Naive thymus-derived CD4-positive, alpha-beta T cell (primary cell): ENCODE measurements at regions not wholly inside any gene's neighbourhood (a gene's known extent, or its start where the extent isn't known, plus 50 kb on each side); places are given as distances from the start of the nearest gene placed in this dataset.

Experiments
- ATAC-seq: fragments of 150-1000 bp; cut with Tn5 transposase; 2 replicates; pipeline ENCODE4 v1.10.0; 2021; ENCODE audit warnings: mild to moderate bottlenecking, moderate library complexity
- CTCF ChIA-PET: fragments of 350-600 bp; sonication (Branson Sonifier 250); formaldehyde crosslinking; loops from one replicate; lab custom pipeline; 2021; ENCODE audit warnings: antibody characterized with exemption; lab: Charles Lee
- POLR2A ChIA-PET: fragments of 350-600 bp; sonication (Branson Sonifier 250); formaldehyde crosslinking; loops from one replicate; lab custom pipeline; 2021; ENCODE audit warnings: antibody characterized with exemption, inconsistent platforms; lab: Charles Lee
- DNase-seq, 9 donors: peaks; one replicate each; pipeline versions ENCODE4 v3.0.0 to v3.0.0-alpha.2; 2020 to 2022; ENCODE audit warnings: mixed read lengths in 1 of 9
- H3K27ac ChIP-seq: one replicate; pipeline ENCODE4 v1.7.0; 2013; ENCODE audit warnings: mild to moderate bottlenecking, low read depth, low read length, moderate library complexity
- H3K27me3 ChIP-seq, 2 donors: one replicate each; pipeline ENCODE4 v1.7.0; 2013; ENCODE audit warnings: low read length in 2 of 2, mild to moderate bottlenecking in 2 of 2, moderate library complexity in 2 of 2; ENCODE audit not compliant: control insufficient read depth in 2 of 2, insufficient read depth in 2 of 2
- H3K36me3 ChIP-seq, 3 experiments: 1 replicate in 2 of 3; 2 replicates in 1 of 3; pipeline ENCODE4 v1.7.0; 2013; ENCODE audit warnings: low read length in 3 of 3, mild to moderate bottlenecking in 3 of 3, moderate library complexity in 1 of 3; ENCODE audit not compliant: insufficient read depth in 3 of 3, control insufficient read depth in 2 of 3
- H3K4me1 ChIP-seq, 2 donors: one replicate each; pipeline ENCODE4 v1.7.0; 2013; ENCODE audit warnings: low read length in 2 of 2, mild to moderate bottlenecking in 2 of 2, moderate library complexity in 1 of 2; ENCODE audit not compliant: control insufficient read depth in 2 of 2, insufficient read depth in 2 of 2
- H3K4me3 ChIP-seq: 2 replicates; pipeline ENCODE4 v1.7.0; 2013; ENCODE audit warnings: mild to moderate bottlenecking, low read length
- H3K9me3 ChIP-seq, 3 experiments: 1 replicate in 2 of 3; 2 replicates in 1 of 3; pipeline ENCODE4 v1.7.0; 2013; ENCODE audit warnings: low read length in 3 of 3; ENCODE audit not compliant: control insufficient read depth in 2 of 3
- H3K27ac Mint-ChIP-seq, 9 donors: one replicate each; pipeline ENCODE4 v1.8.0; 2020 to 2022; ENCODE audit warnings: mixed read lengths in 9 of 9, mild to moderate bottlenecking in 8 of 9, moderate library complexity in 5 of 9, inconsistent platforms in 2 of 9
- H3K27me3 Mint-ChIP-seq, 5 donors: one replicate each; pipeline ENCODE4 v1.8.0; 2021 to 2022; ENCODE audit warnings: mixed read lengths in 5 of 5, mild to moderate bottlenecking in 1 of 5
- H3K36me3 Mint-ChIP-seq, 5 donors: one replicate each; pipeline ENCODE4 v1.8.0; 2020 to 2022; ENCODE audit warnings: mixed read lengths in 5 of 5, mild to moderate bottlenecking in 3 of 5, inconsistent platforms in 1 of 5
- H3K4me1 Mint-ChIP-seq, 7 donors: one replicate each; pipeline ENCODE4 v1.8.0; 2020 to 2022; ENCODE audit warnings: mixed read lengths in 7 of 7, mild to moderate bottlenecking in 3 of 7, inconsistent platforms in 1 of 7
- H3K4me3 Mint-ChIP-seq, 10 donors: one replicate each; pipeline ENCODE4 v1.8.0; 2020 to 2022; ENCODE audit warnings: mild to moderate bottlenecking in 10 of 10, mixed read lengths in 10 of 10, moderate library complexity in 6 of 10, inconsistent platforms in 2 of 10
- H3K9me3 Mint-ChIP-seq, 11 donors: one replicate each; pipeline ENCODE4 v1.8.0; 2020 to 2022; ENCODE audit warnings: mixed read lengths in 11 of 11, mild to moderate bottlenecking in 4 of 11, inconsistent platforms in 1 of 11, moderate library complexity in 1 of 11
- intact Hi-C, 2 donors: fragments of 100-400 bp; cut with micrococcal nuclease; formaldehyde crosslinking; loops; one replicate each; pipeline ENCODE4 v1.15.1; 2023

- POLR2A ChIA-PET: no interaction called here
- DNase-seq (no peak), ATAC-seq (no peak)
- Mint-ChIP-seq H3K36me3 (no peaks in the 10 kb centered on the region), H3K27ac (no peak overlapping the region), H3K9me3 (peaks cover 0 to 7% (median 0%) of the 10 kb centered on the region in 11 donors), H3K4me3 (no peak overlapping the region), H3K4me1 (no peaks in the 10 kb centered on the region), H3K27me3 (peaks cover 0 to 7% (median 0%) of the 10 kb centered on the region in 5 donors)
- no peak overlapping the region for H3K4me3 ChIP-seq
- H3K27me3 ChIP-seq: no peaks in the 10 kb centered on the region
- H3K27ac ChIP-seq: no peak overlapping the region
- intact Hi-C loops: no loop called here
- CTCF ChIA-PET: no interaction called here
- H3K4me1 ChIP-seq: no peaks in the 10 kb centered on the region
- no peaks in the 10 kb centered on the region for H3K36me3 ChIP-seq
- no peaks in the 10 kb centered on the region for H3K9me3 ChIP-seq
These were observed 413.9 kb upstream of the LYPLAL1 start for GRCh38 chr1:218759795-218760194.

GRCh38 chr1:218760601-218761570 lies 412.8 kb upstream of the LYPLAL1 start:
- Mint-ChIP-seq H3K27ac (no peak overlapping the region), H3K36me3 (no peaks in the 10 kb centered on the region), H3K4me1 (no peaks in the 10 kb centered on the region), H3K27me3 (peaks cover 0 to 7% (median 0%) of the 10 kb centered on the region in 5 donors), H3K4me3 (no peak overlapping the region), H3K9me3 (peaks cover 0 to 7% (median 0%) of the 10 kb centered on the region in 11 donors)
- H3K27ac ChIP-seq: no peak overlapping the region
- H3K27me3 ChIP-seq: no peaks in the 10 kb centered on the region
- ATAC-seq: no peak
- no peak overlapping the region for H3K4me3 ChIP-seq
- POLR2A ChIA-PET: no interaction called here
- no peak for DNase-seq
- intact Hi-C loops: no loop called here
- no peaks in the 10 kb centered on the region for H3K36me3 ChIP-seq
- H3K4me1 ChIP-seq: no peaks in the 10 kb centered on the region
- CTCF ChIA-PET: no interaction called here
- no peaks in the 10 kb centered on the region for H3K9me3 ChIP-seq

GRCh38 chr1:218763538-218763937 lies 410.1 kb upstream of the LYPLAL1 start:
- Histone ChIP-seq H3K27ac (no peak overlapping the region), H3K9me3 (no peaks in the 10 kb centered on the region), H3K4me3 (no peak overlapping the region), H3K4me1 (no peaks in the 10 kb centered on the region), H3K27me3 (no peaks in the 10 kb centered on the region), H3K36me3 (no peaks in the 10 kb centered on the region)
- no peaks in the 10 kb centered on the region for H3K4me1 Mint-ChIP-seq
- H3K36me3 Mint-ChIP-seq: no peaks in the 10 kb centered on the region
- intact Hi-C loops: no loop called here
- DNase-seq (no peak), ATAC-seq (no peak)
- POLR2A ChIA-PET: no interaction called here
- H3K27me3 Mint-ChIP-seq: no peaks in the 10 kb centered on the region
- H3K4me3 Mint-ChIP-seq: no peak overlapping the region
- H3K27ac Mint-ChIP-seq: no peak overlapping the region
- H3K9me3 Mint-ChIP-seq: peaks cover 0 to 3% (median 0%) of the 10 kb centered on the region in 11 donors
- CTCF ChIA-PET: no interaction called here

- intact Hi-C loops: no loop called here
- POLR2A ChIA-PET: no interaction called here
These were observed 407.9 kb upstream of the LYPLAL1 start for GRCh38 chr1:218765753-218766152.

DNA sequence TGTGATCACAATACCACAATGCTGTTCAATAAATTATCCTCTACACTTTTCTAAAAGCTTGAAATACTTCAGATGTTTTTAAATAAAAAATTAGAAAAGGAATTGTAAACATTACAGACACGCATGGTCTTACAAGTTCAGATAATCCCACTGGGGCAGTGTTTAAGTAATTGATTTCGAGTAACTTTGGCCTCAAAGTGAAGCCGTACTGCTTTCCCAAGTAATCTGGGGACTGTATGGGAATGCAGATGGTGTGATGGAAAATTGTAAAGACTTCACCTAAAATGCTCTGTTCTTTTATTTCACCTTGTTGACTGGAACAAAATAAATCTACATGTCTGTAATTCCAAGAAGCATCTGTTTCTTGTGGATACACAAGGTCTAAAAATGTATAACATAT lies 401.7 kb upstream of the LYPLAL1 start:
- H3K9me3 Mint-ChIP-seq: peaks cover 0 to 6% (median 0%) of the 10 kb centered on the region in 11 donors
- no peaks in the 10 kb centered on the region for H3K4me1 Mint-ChIP-seq
- ATAC-seq: no peak
- no peaks in the 10 kb centered on the region for H3K27me3 Mint-ChIP-seq
- DNase-seq: no peak
- H3K27me3 ChIP-seq: no peaks in the 10 kb centered on the region
- no peaks in the 10 kb centered on the region for H3K36me3 Mint-ChIP-seq
- no peaks in the 10 kb centered on the region for H3K9me3 ChIP-seq
- no peak overlapping the region for H3K4me3 Mint-ChIP-seq
- ChIA-PET CTCF (no interaction called here), POLR2A (no interaction called here)
- no peaks in the 10 kb centered on the region for H3K4me1 ChIP-seq
- H3K4me3 ChIP-seq: no peak overlapping the region
- H3K27ac ChIP-seq: no peak overlapping the region
- intact Hi-C loops: no loop called here
- no peaks in the 10 kb centered on the region for H3K36me3 ChIP-seq
- no peak overlapping the region for H3K27ac Mint-ChIP-seq

More at GRCh38 chr1:218765753-218766152, 407.9 kb upstream of the LYPLAL1 start:
- no peak overlapping the region for H3K27ac Mint-ChIP-seq
- H3K4me3 Mint-ChIP-seq: no peak overlapping the region
- no peaks in the 10 kb centered on the region for H3K4me1 ChIP-seq
- H3K27ac ChIP-seq: no peak overlapping the region
- H3K27me3 ChIP-seq: no peaks in the 10 kb centered on the region
- CTCF ChIA-PET: no interaction called here
- no peaks in the 10 kb centered on the region for H3K36me3 Mint-ChIP-seq
- H3K36me3 ChIP-seq: no peaks in the 10 kb centered on the region
- DNase-seq: no peak
- H3K9me3 ChIP-seq: no peaks in the 10 kb centered on the region
- H3K4me1 Mint-ChIP-seq: no peaks in the 10 kb centered on the region
- ATAC-seq: no peak
- H3K27me3 Mint-ChIP-seq: no peaks in the 10 kb centered on the region
- no peak overlapping the region for H3K4me3 ChIP-seq
- peaks cover 0 to 3% (median 0%) of the 10 kb centered on the region in 11 donors for H3K9me3 Mint-ChIP-seq

DNA sequence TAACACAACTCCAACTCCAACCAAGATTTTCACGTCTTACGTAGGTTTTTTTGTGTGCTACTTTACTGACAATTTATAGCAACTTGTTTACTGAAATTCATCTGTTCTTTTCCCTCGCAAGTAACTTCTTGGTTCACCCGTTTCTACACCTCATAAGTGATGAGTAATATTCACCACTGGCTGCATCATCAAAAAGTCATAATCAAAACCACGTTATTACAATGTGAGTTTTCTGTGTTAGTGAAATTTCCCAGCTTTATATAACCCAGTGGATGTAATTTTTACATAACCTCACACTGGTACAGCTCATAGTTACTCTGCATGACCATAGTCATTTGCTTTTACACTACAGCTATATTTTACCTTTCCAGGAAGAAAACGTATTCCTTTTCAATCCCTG lies 401.1 kb upstream of the LYPLAL1 start:
- Histone ChIP-seq H3K27me3 (no peaks in the 10 kb centered on the region), H3K4me1 (no peaks in the 10 kb centered on the region), H3K9me3 (no peaks in the 10 kb centered on the region), H3K36me3 (no peaks in the 10 kb centered on the region), H3K27ac (no peak overlapping the region), H3K4me3 (no peak overlapping the region)
- intact Hi-C loops: no loop called here
- Mint-ChIP-seq H3K4me1 (no peaks in the 10 kb centered on the region), H3K9me3 (peaks cover 0 to 6% (median 0%) of the 10 kb centered on the region in 11 donors), H3K4me3 (no peak overlapping the region), H3K36me3 (no peaks in the 10 kb centered on the region), H3K27ac (no peak overlapping the region), H3K27me3 (no peaks in the 10 kb centered on the region)
- ATAC-seq (no peak), DNase-seq (no peak)
- POLR2A ChIA-PET: no interaction called here
- CTCF ChIA-PET: no interaction called here

DNA sequence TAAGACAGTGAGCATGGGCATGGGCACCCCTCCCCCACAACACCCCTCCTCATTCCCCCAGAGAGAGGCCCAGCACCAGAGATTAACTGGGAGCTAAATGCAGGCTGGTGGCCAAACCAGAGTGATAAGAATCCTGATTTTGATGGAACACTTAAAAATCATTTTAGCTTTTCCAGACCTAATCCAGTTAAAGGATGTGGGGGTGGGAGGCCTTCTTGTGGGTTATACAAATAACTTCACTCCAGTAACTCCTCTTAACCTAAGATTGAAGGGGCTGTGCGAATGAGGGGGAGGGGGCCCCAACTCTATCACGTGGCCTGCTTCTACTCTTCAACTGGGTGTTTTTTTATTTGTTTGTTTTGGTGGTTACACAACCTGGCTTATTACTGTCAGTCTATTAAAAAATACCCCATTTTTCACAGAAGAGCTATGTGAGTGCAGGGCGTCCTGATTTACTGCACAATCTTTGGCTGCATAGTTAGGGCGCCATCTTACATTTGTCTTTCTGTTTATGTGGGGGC lies 398.1 kb upstream of the LYPLAL1 start:
- intact Hi-C loops: no loop called here
- H3K27ac ChIP-seq: no peak overlapping the region
- Mint-ChIP-seq H3K4me3 (no peak overlapping the region), H3K9me3 (peaks cover 0 to 6% (median 0%) of the 10 kb centered on the region in 11 donors), H3K4me1 (no peaks in the 10 kb centered on the region), H3K36me3 (no peaks in the 10 kb centered on the region), H3K27ac (no peak overlapping the region), H3K27me3 (no peaks in the 10 kb centered on the region)
- ATAC-seq (no peak), DNase-seq (no peak)
- ChIA-PET CTCF (no interaction called here), POLR2A (no interaction called here)
- no peaks in the 10 kb centered on the region for H3K36me3 ChIP-seq
- H3K27me3 ChIP-seq: no peaks in the 10 kb centered on the region
- H3K4me1 ChIP-seq: no peaks in the 10 kb centered on the region
- H3K4me3 ChIP-seq: no peak overlapping the region
- no peaks in the 10 kb centered on the region for H3K9me3 ChIP-seq
